Ovary (tissue), 7 donors: ENCODE measurements at regions not wholly inside any gene's neighbourhood (a gene's known extent, or its start where the extent isn't known, plus 50 kb on each side); places are given as distances from the start of the nearest gene placed in this dataset.
A peak's percentile ranks its signal among the peaks of the same experiment; 100 is the strongest.

Experiments
- DNase-seq, 5 donors: peaks; one replicate each; pipeline ENCODE4 v3.0.0-alpha.2; 2019 to 2020
- H3K27ac ChIP-seq, 2 donors: fragments of 200-600 bp; one replicate each; pipeline versions ENCODE4 v1.5.1 to v1.8.0; 2019 to 2022
- H3K27me3 ChIP-seq: fragments of 200-600 bp; one replicate; pipeline ENCODE4 v1.8.0; 2022
- H3K36me3 ChIP-seq: fragments of 200-600 bp; sonication (generic); one replicate; pipeline ENCODE4 v1.5.1; 2019
- H3K4me1 ChIP-seq: one replicate; pipeline ENCODE4 v1.8.1; 2013; ENCODE audit warnings: mild to moderate bottlenecking, moderate library complexity; ENCODE audit not compliant: insufficient read depth
- H3K4me3 ChIP-seq: fragments of 200-600 bp; sonication (generic); one replicate; pipeline ENCODE4 v1.5.1; 2017
- H3K9me3 ChIP-seq, 2 donors: fragments of 200-600 bp in 1 of 2; sonication (generic) in 1 of 2; one replicate each; pipeline versions ENCODE4 v1.5.1 to v1.8.1; 2013 to 2019; ENCODE audit warnings: mild to moderate bottlenecking in 1 of 2, moderate library complexity in 1 of 2
- CTCF ChIP-seq, 3 donors: fragments of 450-650 bp in 2 of 3; fragments of 200-600 bp in 1 of 3; IDR thresholded peaks; one replicate each; pipeline versions ENCODE4 v1.5.1 to v1.8.0; 2016 to 2022; ENCODE audit warnings: antibody characterized with exemption in 3 of 3, mild to moderate bottlenecking in 1 of 3
- EP300 ChIP-seq: sonication (generic); formaldehyde crosslinking; IDR thresholded peaks from one replicate; pipeline ENCODE4 v1.6.1; 2017; ENCODE audit warnings: antibody characterized with exemption
- POLR2A ChIP-seq: fragments of 450-650 bp; IDR thresholded peaks from one replicate; pipeline ENCODE4 v1.6.1; 2017; ENCODE audit warnings: antibody characterized with exemption, mild to moderate bottlenecking, moderate library complexity
- WGBS, 3 donors: extraction: QIAGEN DNeasy Blood & Tissue Kit in 1 of 3; methylation state at CpG; one replicate each; pipeline versions ENCODE4 v1.1.5 to v1.1.7; 2013 to 2017; 5-methylcytosine and 5-hydroxymethylcytosine counted together
- intact Hi-C, 4 donors: fragments of 100-400 bp; cut with DNase I; formaldehyde crosslinking; loops; one replicate each; pipeline versions ENCODE4 v1.11.0 to v1.15.1; 2022 to 2023
- donor health status: DM: no; HTN: no; CAD: no; lungs with moderate emphysema.
- donor health status: DM: no; HTN: no; CAD: no.
- donor health status: Bipolar disorder and iron deficiency.
- donor health status: DM: no; HTN: no; CAD: no.
- donor health status: DM: yes; HTN: yes; CAD: no.

DNA sequence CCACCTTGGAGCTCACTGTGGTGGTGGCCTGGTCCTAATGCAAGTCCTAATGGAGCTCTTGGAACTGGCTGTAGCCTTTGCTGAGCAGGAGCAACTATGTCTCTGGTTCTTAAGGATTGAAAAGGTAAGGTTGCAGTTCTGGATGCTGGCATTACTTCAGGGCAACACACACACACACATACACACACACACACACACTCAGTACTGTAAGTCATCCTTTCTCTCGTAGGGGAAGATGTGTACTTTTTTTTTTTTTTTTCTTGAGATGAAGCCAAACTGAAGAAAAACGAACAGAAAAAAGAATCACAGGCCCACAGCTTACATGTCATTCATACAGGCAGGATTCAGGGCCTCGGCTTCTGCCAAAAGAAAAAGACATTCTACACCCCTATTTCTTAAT lies 81.1 kb upstream of the RPS23 start:
- TF ChIP-seq CTCF (IDR thresholded peaks at IDR 0.05) = no peak
- peaks cover 4% of the 10 kb centered on the region for H3K4me1 ChIP-seq
- H3K9me3 ChIP-seq = no peaks in the 10 kb centered on the region
- no peaks in the 10 kb centered on the region for H3K27me3 ChIP-seq
- 28 to 32% (median 28%) methylated on average over 3 of the region's 3 CpGs for WGBS, 3 donors
- intact Hi-C loops = loop anchor here in 2 of 4 donors (10.0 kb wide), 1 partner anchor 1206 kb away; no protein-coding TSS in a partner anchor
- H3K36me3 ChIP-seq = no peaks in the 10 kb centered on the region
- no peak for DNase-seq
- H3K27ac ChIP-seq = no peak overlapping the region
- no peak overlapping the region for H3K4me3 ChIP-seq

GRCh38 chr5:82358457-82358856 lies 80.3 kb upstream of the RPS23 start:
- Histone ChIP-seq H3K4me3 (no peak overlapping the region), H3K27me3 (no peaks in the 10 kb centered on the region), H3K9me3 (no peaks in the 10 kb centered on the region), H3K4me1 (peaks cover 4% of the 10 kb centered on the region), H3K27ac (no peak overlapping the region), H3K36me3 (no peaks in the 10 kb centered on the region)
- DNase-seq = no peak
- intact Hi-C loops = loop anchor here in 2 of 4 donors (10.0 kb wide), 1 partner anchor 1206 kb away; no protein-coding TSS in a partner anchor
- TF ChIP-seq EP300 (no peak), POLR2A (no peak), CTCF (IDR thresholded peaks at IDR 0.05) (no peak)
- WGBS, 3 donors = 84 to 91% (median 88%) methylated on average over 2 of the region's 2 CpGs

DNA sequence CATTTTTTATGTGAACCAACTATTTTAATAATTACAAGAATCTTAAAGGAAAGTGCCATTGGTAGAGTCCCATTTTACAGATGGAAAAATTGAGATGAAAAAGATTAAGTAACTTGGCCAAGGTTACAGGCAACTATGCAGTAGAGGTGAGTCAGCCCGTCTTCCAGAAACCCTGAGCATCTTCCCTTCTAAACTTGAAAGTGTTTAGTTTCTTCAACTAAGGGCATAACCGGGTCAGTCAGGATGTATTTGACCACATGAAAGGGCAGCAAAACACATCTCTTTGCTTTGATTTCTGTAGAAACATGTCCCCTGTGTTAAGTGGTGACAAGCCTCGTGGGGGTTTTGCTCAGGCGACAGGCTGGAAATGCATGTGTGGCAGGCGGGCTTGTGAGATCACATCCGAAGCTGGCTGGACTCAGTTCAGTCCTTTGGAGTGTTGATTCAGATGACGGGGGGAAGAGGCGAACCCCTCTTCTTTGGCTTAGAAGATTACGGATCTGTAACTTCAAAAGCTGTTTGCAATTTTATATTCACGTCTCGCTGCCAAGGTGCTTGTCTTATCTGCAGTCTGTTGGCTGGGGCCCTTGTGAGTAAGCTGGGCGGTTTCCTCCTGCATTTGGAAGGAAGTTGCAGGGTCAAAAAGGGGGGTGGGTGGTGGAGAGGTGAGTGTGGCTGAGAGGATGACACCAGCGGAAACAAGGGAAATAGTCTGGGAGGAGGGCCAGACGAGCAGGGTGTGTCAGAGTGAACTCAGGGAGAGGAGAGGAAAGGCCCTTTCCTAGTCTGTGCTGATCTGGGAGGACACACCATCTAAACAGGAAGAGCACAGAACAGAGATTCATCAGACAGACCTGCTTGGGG lies 78.9 kb upstream of the RPS23 start:
- TF ChIP-seq EP300 (no peak), POLR2A (no peak), CTCF (IDR thresholded peaks at IDR 0.05) (no peak)

DNA sequence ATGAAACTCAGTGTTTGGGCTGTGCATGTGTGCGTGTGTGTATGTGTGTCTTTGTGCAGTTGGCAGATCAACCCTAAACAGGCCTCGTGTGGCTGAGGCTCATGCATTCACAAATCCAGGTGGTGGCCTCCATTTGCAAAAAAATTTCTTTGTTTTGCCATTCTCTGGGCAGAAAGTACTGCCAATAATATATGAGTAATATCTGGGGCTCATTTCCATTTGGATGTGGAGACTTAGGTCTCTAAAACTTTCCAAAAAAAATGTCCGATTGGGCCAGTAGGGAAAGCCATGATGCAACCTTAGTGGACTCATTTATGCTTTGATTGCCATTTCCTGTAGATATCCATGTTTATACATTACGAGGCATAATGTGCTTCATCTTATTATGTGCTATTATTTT lies 77.9 kb upstream of the RPS23 start:
- H3K9me3 ChIP-seq = no peaks in the 10 kb centered on the region
- intact Hi-C loops = loop anchor here in 2 of 4 donors (10.0 kb wide), 1 partner anchor 1209 kb away; no protein-coding TSS in a partner anchor
- H3K4me1 ChIP-seq = peaks cover 2% of the 10 kb centered on the region
- no peaks in the 10 kb centered on the region for H3K36me3 ChIP-seq
- 37 to 51% (median 45%) methylated on average over 4 of the region's 4 CpGs for WGBS, 3 donors
- no peak for DNase-seq
- H3K4me3 ChIP-seq = no peak overlapping the region
- no peak for TF ChIP-seq EP300
- TF ChIP-seq CTCF (IDR thresholded peaks at IDR 0.05) = no peak
- TF ChIP-seq POLR2A = no peak
- no peaks in the 10 kb centered on the region for H3K27me3 ChIP-seq
- no peak overlapping the region for H3K27ac ChIP-seq

More for the DNA sequence above, 78.9 kb upstream of the RPS23 start:
- Histone ChIP-seq H3K27me3 (no peaks in the 10 kb centered on the region), H3K9me3 (no peaks in the 10 kb centered on the region), H3K4me1 (peaks cover 2% of the 10 kb centered on the region), H3K27ac (no peak overlapping the region), H3K36me3 (no peaks in the 10 kb centered on the region), H3K4me3 (no peak overlapping the region)
- DNase-seq = peak; percentile 49 to 77 (median 65)
- 22 to 37% (median 26%) methylated on average over 14 of the region's 14 CpGs for WGBS, 3 donors
- intact Hi-C loops = loop anchor here in 2 of 4 donors (10.0 kb wide), 1 partner anchor 1208 kb away; no protein-coding TSS in a partner anchor
